ENCODE measurements at regions not wholly inside any gene's neighbourhood (a gene's known extent, or its start where the extent isn't known, plus 50 kb on each side); places are given as distances from the start of the nearest gene placed in this dataset.

DNA sequence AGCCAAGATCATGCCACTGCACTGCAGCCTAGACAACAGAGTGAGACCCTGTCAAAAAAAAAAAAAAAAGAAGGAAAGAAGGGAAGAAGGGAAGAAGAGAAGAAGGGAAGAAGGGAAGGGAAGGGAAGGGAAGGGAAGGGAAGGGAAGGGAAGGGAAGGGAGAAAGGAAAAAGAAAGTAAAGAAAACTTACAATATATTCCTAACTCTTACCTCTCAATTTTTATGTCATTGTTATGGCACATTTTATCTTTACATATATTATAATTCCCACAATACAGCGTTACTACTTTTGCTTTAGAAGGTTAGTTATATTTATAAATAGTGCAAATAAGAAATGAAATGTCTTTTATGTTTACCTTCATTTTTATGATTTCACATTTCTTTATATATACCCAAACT is 358.7 kb downstream of the HHIPL2 start:
- no peak for TF ChIP-seq ZFP3 (CRISPR knock-in tag; IDR thresholded peaks at IDR 0.05)
- no peak for TF ChIP-seq RARB (CRISPR knock-in tag; IDR thresholded peaks at IDR 0.05)
- TF ChIP-seq TOX (CRISPR knock-in tag; IDR thresholded peaks at IDR 0.05; ENCODE audit: borderline replicate concordance) = no peak
- TF ChIP-seq, protein P1, sequence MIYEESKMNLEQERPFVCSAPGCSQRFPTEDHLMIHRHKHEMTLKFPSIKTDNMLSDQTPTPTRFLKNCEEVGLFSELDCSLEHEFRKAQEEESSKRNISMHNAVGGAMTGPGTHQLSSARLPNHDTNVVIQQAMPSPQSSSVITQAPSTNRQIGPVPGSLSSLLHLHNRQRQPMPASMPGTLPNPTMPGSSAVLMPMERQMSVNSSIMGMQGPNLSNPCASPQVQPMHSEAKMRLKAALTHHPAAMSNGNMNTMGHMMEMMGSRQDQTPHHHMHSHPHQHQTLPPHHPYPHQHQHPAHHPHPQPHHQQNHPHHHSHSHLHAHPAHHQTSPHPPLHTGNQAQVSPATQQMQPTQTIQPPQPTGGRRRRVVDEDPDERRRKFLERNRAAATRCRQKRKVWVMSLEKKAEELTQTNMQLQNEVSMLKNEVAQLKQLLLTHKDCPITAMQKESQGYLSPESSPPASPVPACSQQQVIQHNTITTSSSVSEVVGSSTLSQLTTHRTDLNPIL (CRISPR knock-in tag; IDR thresholded peaks at IDR 0.05; ENCODE audit: low read depth) = no peak
- TF ChIP-seq ARNTL (CRISPR knock-in tag; IDR thresholded peaks at IDR 0.05; ENCODE audit: borderline replicate concordance, low read depth) = no peak
- TF ChIP-seq PPARA (CRISPR knock-in tag; IDR thresholded peaks at IDR 0.05; ENCODE audit: borderline replicate concordance) = no peak
- no peak for TF ChIP-seq GLIS3 (CRISPR knock-in tag; IDR thresholded peaks at IDR 0.05)
- TF ChIP-seq, protein P2, sequence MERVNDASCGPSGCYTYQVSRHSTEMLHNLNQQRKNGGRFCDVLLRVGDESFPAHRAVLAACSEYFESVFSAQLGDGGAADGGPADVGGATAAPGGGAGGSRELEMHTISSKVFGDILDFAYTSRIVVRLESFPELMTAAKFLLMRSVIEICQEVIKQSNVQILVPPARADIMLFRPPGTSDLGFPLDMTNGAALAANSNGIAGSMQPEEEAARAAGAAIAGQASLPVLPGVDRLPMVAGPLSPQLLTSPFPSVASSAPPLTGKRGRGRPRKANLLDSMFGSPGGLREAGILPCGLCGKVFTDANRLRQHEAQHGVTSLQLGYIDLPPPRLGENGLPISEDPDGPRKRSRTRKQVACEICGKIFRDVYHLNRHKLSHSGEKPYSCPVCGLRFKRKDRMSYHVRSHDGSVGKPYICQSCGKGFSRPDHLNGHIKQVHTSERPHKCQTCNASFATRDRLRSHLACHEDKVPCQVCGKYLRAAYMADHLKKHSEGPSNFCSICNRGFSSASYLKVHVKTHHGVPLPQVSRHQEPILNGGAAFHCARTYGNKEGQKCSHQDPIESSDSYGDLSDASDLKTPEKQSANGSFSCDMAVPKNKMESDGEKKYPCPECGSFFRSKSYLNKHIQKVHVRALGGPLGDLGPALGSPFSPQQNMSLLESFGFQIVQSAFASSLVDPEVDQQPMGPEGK (CRISPR knock-in tag; IDR thresholded peaks at IDR 0.05; ENCODE audit: borderline replicate concordance) = no peak
- no peak for TF ChIP-seq ZFP30 (CRISPR knock-in tag; IDR thresholded peaks at IDR 0.05)
- TF ChIP-seq, protein P3, sequence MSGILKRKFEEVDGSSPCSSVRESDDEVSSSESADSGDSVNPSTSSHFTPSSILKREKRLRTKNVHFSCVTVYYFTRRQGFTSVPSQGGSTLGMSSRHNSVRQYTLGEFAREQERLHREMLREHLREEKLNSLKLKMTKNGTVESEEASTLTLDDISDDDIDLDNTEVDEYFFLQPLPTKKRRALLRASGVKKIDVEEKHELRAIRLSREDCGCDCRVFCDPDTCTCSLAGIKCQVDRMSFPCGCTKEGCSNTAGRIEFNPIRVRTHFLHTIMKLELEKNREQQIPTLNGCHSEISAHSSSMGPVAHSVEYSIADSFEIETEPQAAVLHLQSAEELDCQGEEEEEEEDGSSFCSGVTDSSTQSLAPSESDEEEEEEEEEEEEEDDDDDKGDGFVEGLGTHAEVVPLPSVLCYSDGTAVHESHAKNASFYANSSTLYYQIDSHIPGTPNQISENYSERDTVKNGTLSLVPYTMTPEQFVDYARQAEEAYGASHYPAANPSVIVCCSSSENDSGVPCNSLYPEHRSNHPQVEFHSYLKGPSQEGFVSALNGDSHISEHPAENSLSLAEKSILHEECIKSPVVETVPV (CRISPR knock-in tag; IDR thresholded peaks at IDR 0.05) = no peak
- TF ChIP-seq OSR1 (CRISPR knock-in tag; IDR thresholded peaks at IDR 0.05) = no peak
- TF ChIP-seq, protein P4, sequence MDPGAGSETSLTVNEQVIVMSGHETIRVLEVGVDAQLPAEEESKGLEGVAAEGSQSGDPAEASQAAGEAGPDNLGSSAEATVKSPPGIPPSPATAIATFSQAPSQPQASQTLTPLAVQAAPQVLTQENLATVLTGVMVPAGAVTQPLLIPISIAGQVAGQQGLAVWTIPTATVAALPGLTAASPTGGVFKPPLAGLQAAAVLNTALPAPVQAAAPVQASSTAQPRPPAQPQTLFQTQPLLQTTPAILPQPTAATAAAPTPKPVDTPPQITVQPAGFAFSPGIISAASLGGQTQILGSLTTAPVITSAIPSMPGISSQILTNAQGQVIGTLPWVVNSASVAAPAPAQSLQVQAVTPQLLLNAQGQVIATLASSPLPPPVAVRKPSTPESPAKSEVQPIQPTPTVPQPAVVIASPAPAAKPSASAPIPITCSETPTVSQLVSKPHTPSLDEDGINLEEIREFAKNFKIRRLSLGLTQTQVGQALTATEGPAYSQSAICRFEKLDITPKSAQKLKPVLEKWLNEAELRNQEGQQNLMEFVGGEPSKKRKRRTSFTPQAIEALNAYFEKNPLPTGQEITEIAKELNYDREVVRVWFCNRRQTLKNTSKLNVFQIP (CRISPR knock-in tag; IDR thresholded peaks at IDR 0.05; ENCODE audit: borderline replicate concordance, low read depth) = no peak
- no peak for TF ChIP-seq CSDC2 (CRISPR knock-in tag; IDR thresholded peaks at IDR 0.05)
- TF ChIP-seq ZNF565 (CRISPR knock-in tag; conservative IDR thresholded peaks at IDR 0.05; ENCODE audit: low read depth) = no peak

All from SK-N-SH treated with all-trans-retinoic acid at 6 μM for 48 hours (cell line).